Left lung (tissue), 4 donors: ENCODE measurements at regions not wholly inside any gene's neighbourhood (a gene's known extent, or its start where the extent isn't known, plus 50 kb on each side); places are given as distances from the start of the nearest gene placed in this dataset.
"Not testable (repeated sequence)": the region's sequence is repeated elsewhere in the genome, so short reads cannot be mapped to it uniquely, and the experiment has no call there.

ENCODE experiments used
- ATAC-seq: fragments of 200-7000 bp; cut with Tn5 transposase; one replicate; pipeline ENCODE4 v1.9.1; 2020; ENCODE audit warnings: moderate library complexity
- DNase-seq, 4 donors: peaks; one replicate each; pipeline ENCODE4 v3.0.0-alpha.2; 2013 to 2020
- H3K27ac ChIP-seq, 2 donors: fragments of 200-600 bp; sonication (generic) in 1 of 2; one replicate each; pipeline versions ENCODE4 v1.5.0 to v1.8.0; 2020 to 2021
- H3K27me3 ChIP-seq, 2 donors: fragments of 200-600 bp; sonication (generic) in 1 of 2; one replicate each; pipeline versions ENCODE4 v1.5.0 to v1.8.0; 2020 to 2021
- H3K36me3 ChIP-seq, 2 donors: fragments of 200-600 bp; sonication (generic) in 1 of 2; one replicate each; pipeline versions ENCODE4 v1.5.0 to v1.8.0; 2020 to 2021
- H3K4me1 ChIP-seq, 2 donors: fragments of 200-600 bp; one replicate each; pipeline ENCODE4 v1.8.0; 2021
- H3K4me3 ChIP-seq, 2 donors: fragments of 200-600 bp; sonication (generic) in 1 of 2; one replicate each; pipeline versions ENCODE4 v1.5.0 to v1.8.0; 2020 to 2021; ENCODE audit warnings: mild to moderate bottlenecking in 1 of 2
- H3K9me3 ChIP-seq, 2 donors: fragments of 200-600 bp; sonication (generic) in 1 of 2; one replicate each; pipeline versions ENCODE4 v1.5.0 to v1.8.0; 2020 to 2021
- CTCF ChIP-seq, 2 donors: fragments of 200-600 bp; sonication (generic) in 1 of 2; IDR thresholded peaks; one replicate each; pipeline versions ENCODE4 v1.5.0 to v1.8.0; 2021; ENCODE audit warnings: antibody characterized with exemption in 2 of 2
- intact Hi-C, 2 donors: fragments of 100-400 bp; cut with DNase I; formaldehyde crosslinking; loops; one replicate each; pipeline versions ENCODE4 v1.11.2 to v1.14.2; 2022
- donor health status: DM: no; HTN: yes; CAD: no.
- donor health status: DM: no; HTN: no; CAD: no.

GRCh38 chr2:7649461-7650228 lies 732.4 kb downstream of the RNF144A start:
- no peaks in the 10 kb centered on the region for H3K4me1 ChIP-seq
- peaks cover 0 to 9% of the 10 kb centered on the region in 2 donors for H3K9me3 ChIP-seq
- intact Hi-C loops = no loop called here
- no peak overlapping the region for H3K27ac ChIP-seq
- H3K36me3 ChIP-seq = no peaks in the 10 kb centered on the region
- ATAC-seq (no peak), DNase-seq (no peak)
- no peaks in the 10 kb centered on the region for H3K27me3 ChIP-seq
- no peak overlapping the region for H3K4me3 ChIP-seq
- TF ChIP-seq CTCF (IDR thresholded peaks at IDR 0.05) = no peak

- Histone ChIP-seq H3K4me1 (no peaks in the 10 kb centered on the region), H3K27me3 (no peaks in the 10 kb centered on the region), H3K9me3 (peaks cover 0 to 9% of the 10 kb centered on the region in 2 donors), H3K36me3 (no peaks in the 10 kb centered on the region), H3K4me3 (no peak overlapping the region), H3K27ac (no peak overlapping the region)
- TF ChIP-seq CTCF (IDR thresholded peaks at IDR 0.05) = no peak
- ATAC-seq = no peak
- intact Hi-C loops = no loop called here
- no peak for DNase-seq
These were observed 736.4 kb downstream of the RNF144A start for GRCh38 chr2:7653617-7654016.

- no peak for TF ChIP-seq CTCF (IDR thresholded peaks at IDR 0.05)
- DNase-seq (no peak), ATAC-seq (no peak)
- Histone ChIP-seq H3K27me3 (no peaks in the 10 kb centered on the region), H3K4me3 (no peak overlapping the region), H3K4me1 (no peaks in the 10 kb centered on the region), H3K36me3 (no peaks in the 10 kb centered on the region), H3K27ac (no peak overlapping the region), H3K9me3 (peaks cover 0 to 9% of the 10 kb centered on the region in 2 donors)
- intact Hi-C loops = no loop called here
These were observed 738.4 kb downstream of the RNF144A start for GRCh38 chr2:7655629-7656028.

GRCh38 chr2:7657526-7657925 lies 740.3 kb downstream of the RNF144A start:
- H3K36me3 ChIP-seq, H3K9me3 ChIP-seq, intact Hi-C loops, H3K27ac ChIP-seq, DNase-seq, ATAC-seq, H3K27me3 ChIP-seq, H3K4me3 ChIP-seq, H3K4me1 ChIP-seq: not testable (repeated sequence)

GRCh38 chr2:7658486-7658885 lies 741.3 kb downstream of the RNF144A start:
- peaks cover 0 to 2% of the 10 kb centered on the region in 2 donors for H3K9me3 ChIP-seq
- TF ChIP-seq CTCF (IDR thresholded peaks at IDR 0.05) = no peak
- DNase-seq = no peak
- intact Hi-C loops = no loop called here
- H3K4me1 ChIP-seq = no peaks in the 10 kb centered on the region
- H3K4me3 ChIP-seq = no peak overlapping the region
- no peak overlapping the region for H3K27ac ChIP-seq
- H3K27me3 ChIP-seq = no peaks in the 10 kb centered on the region
- ATAC-seq = no peak
- H3K36me3 ChIP-seq = no peaks in the 10 kb centered on the region

- Histone ChIP-seq H3K27ac (no peak overlapping the region), H3K36me3 (no peaks in the 10 kb centered on the region), H3K9me3 (no peaks in the 10 kb centered on the region), H3K4me1 (no peaks in the 10 kb centered on the region), H3K4me3 (no peak overlapping the region), H3K27me3 (no peaks in the 10 kb centered on the region)
- no peak for TF ChIP-seq CTCF (IDR thresholded peaks at IDR 0.05)
- ATAC-seq (no peak), DNase-seq (no peak)
- intact Hi-C loops = no loop called here
These were observed 743.6 kb downstream of the RNF144A start for GRCh38 chr2:7660816-7661215.
